T47D (cell line): ENCODE measurements at regions not wholly inside any gene's neighbourhood (a gene's known extent, or its start where the extent isn't known, plus 50 kb on each side); places are given as distances from the start of the nearest gene placed in this dataset.

Source experiments
- DNase-seq, 2 experiments: peaks; one replicate each; pipeline versions ENCODE4 v3.0.0 to v3.0.0-alpha.2; 2011 to 2012; ENCODE audit warnings: low read depth in 1 of 2, low spot score in 1 of 2
- JUND ChIP-seq: IDR thresholded peaks from 2 replicates; pipeline ENCODE4 v1.6.1; 2012; ENCODE audit warnings: low read depth
- in situ Hi-C: cut with HindIII; loops from 2 replicates; pipeline ENCODE4 v1.10.0; 2016; ENCODE audit warnings: low sequenced_read_pairs, low pct_unique_long_range_greater_than_20kb

GRCh38 chr6:6704103-6705060 lies 115.9 kb downstream of the LY86 start:
- no peak for TF ChIP-seq JUND
- in situ Hi-C loops: no loop called here
- DNase-seq: no peak

GRCh38 chr6:6705061-6705425 lies 116.5 kb downstream of the LY86 start:
- no peak for DNase-seq
- in situ Hi-C loops: no loop called here
- no peak for TF ChIP-seq JUND

GRCh38 chr6:6705915-6706675 lies 117.6 kb downstream of the LY86 start:
- in situ Hi-C loops: no loop called here
- no peak for TF ChIP-seq JUND
- no peak for DNase-seq

- in situ Hi-C loops: no loop called here
- no peak for DNase-seq
- TF ChIP-seq JUND: no peak
Measured at GRCh38 chr6:6707143-6707542, 118.6 kb downstream of the LY86 start.

- TF ChIP-seq JUND: no peak
- no peak for DNase-seq
- in situ Hi-C loops: no loop called here
Measured at GRCh38 chr6:6709106-6709505, 120.6 kb downstream of the LY86 start.

- no peak for DNase-seq
- in situ Hi-C loops: no loop called here
Measured at GRCh38 chr6:6711031-6711785, 122.7 kb downstream of the LY86 start.

GRCh38 chr6:6711832-6712448 lies 123.4 kb downstream of the LY86 start:
- TF ChIP-seq JUND: no peak
- in situ Hi-C loops: no loop called here
- no peak for DNase-seq

More at GRCh38 chr6:6711031-6711785, 122.7 kb downstream of the LY86 start:
- no peak for TF ChIP-seq JUND

GRCh38 chr6:6712449-6713403 lies 124.2 kb downstream of the LY86 start:
- DNase-seq: no peak
- in situ Hi-C loops: no loop called here
- TF ChIP-seq JUND: no peak

- DNase-seq: no peak
- no peak for TF ChIP-seq JUND
- in situ Hi-C loops: no loop called here
Measured at GRCh38 chr6:6713657-6714056, 125.1 kb downstream of the LY86 start.

GRCh38 chr6:6714118-6714897 lies 125.8 kb downstream of the LY86 start:
- no peak for DNase-seq
- in situ Hi-C loops: no loop called here
- TF ChIP-seq JUND: no peak

- in situ Hi-C loops: no loop called here
- no peak for TF ChIP-seq JUND
- no peak for DNase-seq
Measured at GRCh38 chr6:6714953-6715352, 126.4 kb downstream of the LY86 start.
